Left ventricle myocardium inferior (tissue), 1 donor: ENCODE measurements at regions not wholly inside any gene's neighbourhood (a gene's known extent, or its start where the extent isn't known, plus 50 kb on each side); places are given as distances from the start of the nearest gene placed in this dataset.

ENCODE experiments used
- DNase-seq: peaks from one replicate; pipeline ENCODE4 v3.0.0-alpha.2; 2020
- H3K27ac ChIP-seq: fragments of 200-600 bp; replicated peaks from 2 replicates; pipeline ENCODE4 v1.8.0; 2021
- H3K27me3 ChIP-seq: fragments of 200-600 bp; 2 replicates; pipeline ENCODE4 v1.8.0; 2021; ENCODE audit warnings: low read depth
- H3K36me3 ChIP-seq: fragments of 200-600 bp; 2 replicates; pipeline ENCODE4 v1.8.0; 2021
- H3K4me1 ChIP-seq: fragments of 200-600 bp; 2 replicates; pipeline ENCODE4 v1.8.0; 2021
- H3K4me3 ChIP-seq: fragments of 200-600 bp; 2 replicates; pipeline ENCODE4 v1.8.0; 2021; ENCODE audit warnings: mild to moderate bottlenecking, moderate library complexity
- H3K9me3 ChIP-seq: fragments of 200-600 bp; replicated peaks from 2 replicates; pipeline ENCODE4 v1.8.0; 2021
- intact Hi-C: fragments of 100-400 bp; cut with micrococcal nuclease; formaldehyde crosslinking; loops from one replicate; pipeline ENCODE4 v1.11.0; 2022
- TF ChIP-seq, protein P1 (sequence below): fragments of 200-600 bp; IDR thresholded peaks from 2 replicates; pipeline ENCODE4 v1.8.0; 2021; ENCODE audit warnings: antibody characterized with exemption, mild to moderate bottlenecking, borderline replicate concordance
- donor health status: DM: no; HTN: yes; CAD: no; lungs with severe emphysema.

DNA sequence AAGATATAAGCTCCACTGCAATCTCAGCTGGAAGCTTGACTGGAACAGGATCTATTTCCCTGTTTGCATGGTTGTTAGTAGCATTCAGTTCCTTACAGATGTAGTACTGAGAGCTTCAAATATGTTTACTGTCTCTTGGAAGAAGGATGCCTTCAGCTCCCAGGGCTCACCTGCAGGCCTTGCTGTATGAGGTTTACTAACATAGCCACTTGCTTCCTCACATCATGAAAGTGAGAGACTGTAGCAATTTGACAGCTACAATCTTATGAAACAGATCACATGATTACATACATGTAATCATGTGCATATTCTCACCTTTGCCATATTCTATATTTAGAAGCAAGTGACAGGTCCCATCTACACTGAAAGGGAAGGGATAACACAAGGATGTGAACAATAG, 458.1 kb upstream of the PCDH20 start:
- intact Hi-C loops: no loop called here

DNA sequence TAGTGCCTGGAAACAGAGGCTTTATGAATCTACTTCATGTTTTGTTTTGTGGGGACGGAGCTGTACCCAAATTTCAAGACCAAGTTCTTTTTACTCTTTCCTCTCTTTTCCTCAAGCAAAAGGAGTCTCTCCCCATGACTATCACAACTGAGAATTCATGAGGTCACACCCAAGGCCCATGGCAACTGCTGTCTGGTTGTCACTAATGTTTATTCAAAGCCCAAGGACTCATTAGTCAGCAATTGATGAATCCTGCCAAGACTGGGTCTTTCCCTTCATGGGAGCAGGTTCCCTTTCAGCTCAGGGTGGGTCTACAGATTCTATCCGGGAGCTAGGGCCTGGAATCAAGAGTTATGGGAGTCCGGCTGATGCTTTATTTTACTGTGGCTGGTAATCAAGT, 441.5 kb upstream of the PCDH20 start:
- no peak overlapping the region for H3K27ac ChIP-seq
- TF ChIP-seq, protein P1, sequence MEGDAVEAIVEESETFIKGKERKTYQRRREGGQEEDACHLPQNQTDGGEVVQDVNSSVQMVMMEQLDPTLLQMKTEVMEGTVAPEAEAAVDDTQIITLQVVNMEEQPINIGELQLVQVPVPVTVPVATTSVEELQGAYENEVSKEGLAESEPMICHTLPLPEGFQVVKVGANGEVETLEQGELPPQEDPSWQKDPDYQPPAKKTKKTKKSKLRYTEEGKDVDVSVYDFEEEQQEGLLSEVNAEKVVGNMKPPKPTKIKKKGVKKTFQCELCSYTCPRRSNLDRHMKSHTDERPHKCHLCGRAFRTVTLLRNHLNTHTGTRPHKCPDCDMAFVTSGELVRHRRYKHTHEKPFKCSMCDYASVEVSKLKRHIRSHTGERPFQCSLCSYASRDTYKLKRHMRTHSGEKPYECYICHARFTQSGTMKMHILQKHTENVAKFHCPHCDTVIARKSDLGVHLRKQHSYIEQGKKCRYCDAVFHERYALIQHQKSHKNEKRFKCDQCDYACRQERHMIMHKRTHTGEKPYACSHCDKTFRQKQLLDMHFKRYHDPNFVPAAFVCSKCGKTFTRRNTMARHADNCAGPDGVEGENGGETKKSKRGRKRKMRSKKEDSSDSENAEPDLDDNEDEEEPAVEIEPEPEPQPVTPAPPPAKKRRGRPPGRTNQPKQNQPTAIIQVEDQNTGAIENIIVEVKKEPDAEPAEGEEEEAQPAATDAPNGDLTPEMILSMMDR: no peak
- H3K4me3 ChIP-seq: no peak overlapping the region
- intact Hi-C loops: no loop called here
- no peaks in the 10 kb centered on the region for H3K4me1 ChIP-seq
- no peaks in the 10 kb centered on the region for H3K9me3 ChIP-seq
- H3K36me3 ChIP-seq: no peaks in the 10 kb centered on the region
- DNase-seq: no peak
- no peaks in the 10 kb centered on the region for H3K27me3 ChIP-seq

More for the DNA sequence above, 458.1 kb upstream of the PCDH20 start:
- Histone ChIP-seq H3K36me3 (no peaks in the 10 kb centered on the region), H3K4me3 (no peak overlapping the region), H3K9me3 (peaks cover 47% of the 10 kb centered on the region), H3K4me1 (no peaks in the 10 kb centered on the region), H3K27ac (no peak overlapping the region), H3K27me3 (no peaks in the 10 kb centered on the region)
- TF ChIP-seq, protein P1: no peak
- no peak for DNase-seq

DNA sequence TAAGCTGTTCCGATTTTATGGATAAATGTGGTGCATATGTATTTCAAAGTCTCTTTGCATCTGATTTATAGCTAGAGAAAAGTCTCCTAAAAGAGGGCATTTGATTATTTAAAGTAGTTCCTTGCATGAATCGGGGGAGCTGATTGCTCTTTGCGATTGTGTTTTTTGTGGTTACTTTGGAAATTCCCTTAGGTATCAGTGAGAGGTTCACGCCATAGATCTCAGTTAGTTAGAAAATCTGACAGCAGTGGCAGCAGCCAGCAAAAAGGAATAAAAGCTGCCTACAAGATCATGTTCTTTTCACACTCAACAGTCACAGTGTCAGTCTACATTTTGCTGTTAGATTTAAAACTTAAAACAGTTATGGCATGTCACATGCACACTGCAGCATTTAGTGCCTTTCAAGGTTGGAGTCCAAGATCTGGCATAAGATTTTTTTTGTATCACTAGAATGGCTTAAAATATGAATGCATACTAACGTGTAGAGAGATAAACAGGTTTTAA, 436.5 kb upstream of the PCDH20 start:
- no peak overlapping the region for H3K4me3 ChIP-seq
- DNase-seq: no peak
- TF ChIP-seq, protein P1: no peak
- H3K27ac ChIP-seq: no peak overlapping the region
- intact Hi-C loops: no loop called here
- no peaks in the 10 kb centered on the region for H3K27me3 ChIP-seq
- H3K4me1 ChIP-seq: no peaks in the 10 kb centered on the region
- H3K9me3 ChIP-seq: no peaks in the 10 kb centered on the region
- H3K36me3 ChIP-seq: no peaks in the 10 kb centered on the region

DNA sequence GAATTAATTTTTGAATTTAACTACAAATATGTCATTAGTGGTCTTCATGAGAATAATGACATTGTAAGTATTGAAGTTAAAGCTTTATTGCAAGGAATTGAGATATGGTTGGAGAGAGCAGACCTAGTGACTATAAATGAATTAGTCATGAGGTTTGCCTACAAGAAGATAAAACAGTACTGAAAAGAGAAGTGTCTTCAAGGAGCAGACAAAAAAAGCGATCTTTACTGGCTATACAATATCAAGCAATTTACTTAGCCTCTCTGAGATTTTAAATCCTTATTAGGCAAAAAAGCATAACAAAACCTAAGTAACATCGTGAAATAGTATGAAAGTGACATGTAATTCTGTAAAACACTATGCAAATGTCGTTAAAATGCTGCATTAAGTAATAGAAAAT, 435.1 kb upstream of the PCDH20 start:
- Histone ChIP-seq H3K9me3 (no peaks in the 10 kb centered on the region), H3K4me1 (no peaks in the 10 kb centered on the region), H3K27ac (no peak overlapping the region), H3K4me3 (no peak overlapping the region), H3K27me3 (no peaks in the 10 kb centered on the region), H3K36me3 (no peaks in the 10 kb centered on the region)
- intact Hi-C loops: no loop called here
- TF ChIP-seq, protein P1: no peak
- no peak for DNase-seq

DNA sequence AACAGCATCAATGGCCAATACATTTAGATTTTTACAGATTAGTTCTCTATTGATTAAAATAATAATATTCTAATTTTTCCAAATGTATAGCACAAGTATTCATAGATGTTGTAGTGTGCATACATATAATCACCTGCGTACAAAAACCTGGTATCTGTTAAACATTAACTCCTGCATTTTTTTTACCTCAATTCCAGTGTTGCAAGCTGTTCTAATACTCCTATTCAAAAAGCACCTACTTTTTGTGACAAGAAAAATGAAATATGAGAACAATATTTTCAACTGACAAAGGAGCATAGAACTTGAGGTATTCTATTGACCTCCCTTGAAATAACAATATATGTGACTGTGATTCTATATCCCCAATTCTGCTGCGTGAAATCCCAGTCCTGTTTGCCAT, 422.9 kb upstream of the PCDH20 start:
- H3K4me1 ChIP-seq: no peaks in the 10 kb centered on the region
- TF ChIP-seq, protein P1: no peak

More for the DNA sequence above, 422.9 kb upstream of the PCDH20 start:
- Histone ChIP-seq H3K27ac (no peak overlapping the region), H3K36me3 (no peaks in the 10 kb centered on the region), H3K27me3 (no peaks in the 10 kb centered on the region), H3K9me3 (peaks cover 2% of the 10 kb centered on the region), H3K4me3 (no peak overlapping the region)
- no peak for DNase-seq
- intact Hi-C loops: no loop called here
